ENCODE measurements at regions not wholly inside any gene's neighbourhood (a gene's known extent, or its start where the extent isn't known, plus 50 kb on each side); places are given as distances from the start of the nearest gene placed in this dataset.
"Not testable (repeated sequence)": the region's sequence is repeated elsewhere in the genome, so short reads cannot be mapped to it uniquely, and the experiment has no call there.

DNA sequence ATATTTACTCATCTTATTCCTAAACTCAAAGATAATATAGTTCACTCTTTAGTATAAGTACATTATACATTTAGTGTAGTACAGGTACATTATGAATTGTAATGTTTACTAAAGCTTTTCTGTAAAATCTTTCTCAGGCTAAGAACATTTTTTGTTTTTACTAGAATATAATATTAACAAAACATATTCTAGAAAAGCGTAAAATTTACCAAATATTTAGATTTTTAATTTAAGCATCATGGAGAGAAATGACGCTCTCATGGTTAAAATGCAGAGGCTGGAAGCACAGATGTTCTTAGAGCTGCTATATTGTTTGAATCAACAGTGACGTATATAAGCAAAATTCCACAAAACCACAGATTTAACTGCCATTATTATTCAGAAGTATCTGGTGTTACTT lies 54.7 kb upstream of the NBPF15 start:
- not testable (repeated sequence) for DNase-seq

DNA sequence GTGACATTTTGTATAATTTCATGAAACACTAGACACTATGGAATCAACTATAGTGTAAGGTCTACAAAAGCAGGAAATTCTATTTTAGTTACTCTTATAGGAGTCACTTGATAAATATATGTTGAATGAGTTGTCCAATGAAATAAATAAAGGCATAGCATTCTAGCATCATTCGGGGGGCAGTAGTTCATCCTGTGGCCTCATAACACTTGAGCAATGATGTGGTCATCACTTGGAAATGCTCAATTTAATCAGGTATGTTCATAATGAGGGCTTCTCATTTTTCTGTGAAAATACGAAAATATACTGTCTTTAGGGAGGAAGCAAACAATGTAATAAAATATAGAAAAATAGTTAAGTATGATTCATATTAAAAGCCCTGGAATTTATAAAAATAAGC lies 55.4 kb upstream of the NBPF15 start:
- not testable (repeated sequence) for DNase-seq

DNA sequence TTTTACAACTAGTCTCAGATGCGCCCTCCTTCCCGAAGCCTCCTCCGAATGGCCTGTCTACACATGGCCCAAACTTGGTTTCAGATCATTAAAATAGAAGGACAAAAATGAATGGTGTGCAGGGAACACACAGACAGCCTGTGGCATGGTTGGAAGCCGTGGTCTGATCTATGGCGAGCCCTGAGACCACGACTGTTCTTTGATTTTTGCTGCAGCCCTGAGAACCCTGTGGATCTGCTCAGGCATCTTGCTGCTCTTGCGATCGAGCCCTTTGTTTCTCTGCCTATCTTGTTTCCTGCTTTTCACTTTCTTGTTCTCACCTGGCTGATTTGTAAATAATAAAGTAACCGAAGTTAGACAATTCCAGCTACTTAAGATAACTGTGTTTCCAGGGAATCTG lies 57.0 kb upstream of the NBPF15 start:
- not testable (repeated sequence) for DNase-seq

DNA sequence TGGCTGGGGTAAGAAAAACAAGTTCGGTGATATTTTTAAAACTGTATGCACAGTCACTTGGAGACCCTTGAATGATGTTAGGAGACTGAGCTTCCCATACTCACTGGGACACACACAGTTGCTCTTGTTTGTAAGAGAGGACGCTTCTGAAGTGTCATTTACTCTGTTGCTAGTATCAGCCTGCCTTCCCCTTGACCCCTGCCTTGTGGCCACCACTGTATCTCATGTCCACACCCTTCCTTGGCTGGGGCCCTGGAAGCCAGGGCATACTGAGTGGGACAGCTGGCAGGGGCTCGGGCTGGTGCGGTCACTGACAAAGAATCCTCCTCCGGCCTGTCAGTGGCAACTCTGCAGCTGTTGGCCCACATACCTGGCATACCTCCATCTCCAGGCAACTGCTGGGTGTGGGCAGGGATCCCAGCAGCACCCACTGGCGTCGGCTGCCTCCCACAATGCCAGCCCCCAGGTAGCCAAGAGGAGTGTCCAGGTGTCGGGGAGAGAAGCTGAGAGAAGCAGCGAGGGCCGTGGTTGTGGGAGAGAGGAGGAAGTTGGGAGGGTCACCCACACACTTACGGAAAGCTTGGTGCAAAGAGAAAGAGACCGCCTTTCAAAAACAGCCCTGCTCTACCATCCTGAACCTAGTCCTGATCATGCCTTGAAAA lies 58.2 kb upstream of the NBPF15 start:
- not testable (repeated sequence) for DNase-seq

DNA sequence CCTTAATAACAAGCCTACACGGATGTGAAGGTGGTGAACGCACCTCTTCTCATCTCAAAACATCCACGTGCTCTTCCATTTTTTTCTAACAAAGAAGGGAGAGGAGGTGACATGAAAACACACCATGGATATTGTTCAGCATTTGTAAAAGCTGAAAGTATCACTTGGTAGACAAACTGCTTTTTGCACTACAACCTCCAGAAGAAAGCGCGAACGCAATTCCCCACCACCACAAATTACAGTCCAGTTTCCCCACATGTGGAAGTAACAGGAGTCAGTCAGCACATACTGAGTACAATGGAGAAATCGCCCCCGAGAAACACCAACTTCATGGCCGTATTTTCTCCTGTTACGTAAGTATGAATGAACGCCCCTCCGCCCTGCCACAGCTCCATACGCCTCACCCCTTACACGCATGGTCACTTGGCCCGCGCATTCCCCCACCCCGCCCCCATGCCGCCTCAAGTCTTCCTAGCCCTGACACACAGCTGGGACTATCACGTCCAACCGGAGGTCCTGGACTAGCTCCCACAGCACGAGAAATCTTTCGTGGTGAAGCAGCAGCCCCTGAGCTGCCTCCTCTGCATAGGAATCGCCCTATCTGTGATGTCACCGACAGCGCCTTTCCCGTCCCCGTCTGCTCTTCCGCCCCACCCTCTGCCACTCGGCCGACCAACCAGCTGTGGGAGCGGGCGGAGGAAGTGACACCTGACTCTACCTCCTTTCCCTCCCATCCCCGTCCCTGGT lies 62.4 kb upstream of the NBPF15 start:
- DNase-seq = peak; percentile 65

DNA sequence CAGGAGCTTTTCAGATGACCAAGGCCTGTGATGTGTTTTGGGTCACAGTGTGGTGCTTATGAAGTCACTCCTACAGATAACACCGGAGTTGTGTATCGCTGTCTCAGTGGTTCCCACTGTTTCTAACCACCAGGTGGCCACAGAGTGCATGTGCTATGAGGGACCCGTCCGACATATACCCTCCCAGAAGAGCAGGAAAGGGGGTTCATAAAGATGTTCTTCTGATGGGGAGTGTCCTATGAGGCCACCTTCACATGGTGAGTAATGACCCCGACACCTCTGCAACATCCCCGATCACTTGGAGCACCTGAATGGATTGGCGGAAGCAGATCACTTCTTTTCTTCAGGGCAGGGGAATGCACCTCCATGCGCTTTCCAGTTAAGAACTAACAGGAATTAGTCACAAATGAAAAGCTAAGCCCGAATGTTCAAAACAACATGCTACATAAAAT lies 60.5 kb upstream of the PPIAL4F start:
- peak; percentile 38 for DNase-seq

DNA sequence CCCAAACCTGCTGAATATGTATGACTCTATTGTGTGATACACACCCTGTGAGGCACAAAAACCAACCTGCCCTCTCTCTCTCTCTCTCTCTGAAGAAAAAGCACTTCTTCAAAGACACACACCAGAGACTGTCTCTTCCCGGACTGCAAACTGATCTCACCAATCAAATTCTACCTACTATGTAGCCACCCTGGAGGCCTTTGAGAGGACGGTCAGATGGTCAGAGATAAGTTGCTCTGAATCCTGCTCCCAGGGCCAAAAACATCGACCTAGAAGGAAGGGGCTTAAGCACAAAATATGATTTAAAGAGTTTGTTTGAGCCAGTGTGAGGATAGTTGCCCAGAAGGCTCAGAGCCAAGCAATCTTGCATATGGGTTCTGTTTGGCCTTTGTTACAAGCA lies 59.2 kb upstream of the PPIAL4F start:
- DNase-seq = not testable (repeated sequence)

DNA sequence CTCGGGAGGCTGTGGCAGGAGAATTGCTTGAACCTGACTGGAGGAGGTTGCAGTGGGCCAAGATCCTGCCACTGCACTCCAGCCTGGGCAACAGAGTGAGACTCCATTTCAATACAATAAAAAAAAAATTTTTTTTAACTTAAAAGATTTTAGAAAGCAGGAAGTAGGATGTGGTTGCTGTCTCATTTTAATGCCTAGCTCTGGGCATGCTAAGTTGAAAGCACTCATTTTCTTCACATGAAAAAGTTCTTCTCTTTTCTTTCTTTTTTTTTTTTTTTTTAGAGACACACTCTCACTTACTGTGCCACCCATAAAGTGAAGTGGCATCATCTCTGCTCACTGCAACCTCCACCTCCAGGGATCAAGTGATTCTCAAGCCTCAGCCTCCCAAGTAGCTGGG lies 58.4 kb upstream of the PPIAL4F start:
- DNase-seq = peak; percentile 34

DNA sequence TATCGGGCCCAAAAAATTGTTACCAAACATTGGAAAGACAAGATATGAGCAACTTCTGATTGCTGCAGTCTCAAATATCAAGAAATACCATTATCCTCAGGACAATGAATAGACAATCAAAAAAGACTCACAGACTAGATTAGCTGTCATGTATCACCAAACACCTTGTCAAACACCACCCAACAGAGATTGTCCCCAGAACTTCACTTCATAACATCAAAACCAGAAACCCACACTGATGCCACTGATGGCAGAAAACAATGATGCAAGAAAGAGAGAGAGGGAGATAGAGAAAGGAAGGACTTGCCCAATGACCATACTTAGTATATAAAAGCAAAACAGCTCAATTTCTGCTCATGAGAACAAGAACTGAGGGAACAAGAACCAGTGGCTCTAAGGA lies 56.0 kb upstream of the PPIAL4F start:
- not testable (repeated sequence) for DNase-seq

DNA sequence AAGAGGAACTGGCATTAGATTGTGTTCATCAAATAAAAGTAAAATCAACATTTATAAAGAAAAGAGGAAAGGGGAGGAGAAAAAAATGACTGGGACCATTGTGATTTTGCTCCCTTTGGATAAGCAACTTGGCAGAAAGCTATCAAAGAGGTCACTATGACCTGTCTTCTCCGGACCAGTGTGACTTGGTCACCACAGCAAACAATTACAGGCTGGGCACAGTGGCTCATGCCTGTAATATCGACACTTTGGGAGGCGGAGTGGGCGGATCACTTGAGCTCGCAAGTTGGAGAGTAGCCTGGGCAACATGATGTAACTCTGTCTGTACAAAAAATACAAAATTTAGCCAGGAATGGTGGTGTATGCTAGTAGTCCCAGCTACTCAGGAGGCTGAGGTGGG lies 55.5 kb upstream of the PPIAL4F start:
- not testable (repeated sequence) for DNase-seq

DNA sequence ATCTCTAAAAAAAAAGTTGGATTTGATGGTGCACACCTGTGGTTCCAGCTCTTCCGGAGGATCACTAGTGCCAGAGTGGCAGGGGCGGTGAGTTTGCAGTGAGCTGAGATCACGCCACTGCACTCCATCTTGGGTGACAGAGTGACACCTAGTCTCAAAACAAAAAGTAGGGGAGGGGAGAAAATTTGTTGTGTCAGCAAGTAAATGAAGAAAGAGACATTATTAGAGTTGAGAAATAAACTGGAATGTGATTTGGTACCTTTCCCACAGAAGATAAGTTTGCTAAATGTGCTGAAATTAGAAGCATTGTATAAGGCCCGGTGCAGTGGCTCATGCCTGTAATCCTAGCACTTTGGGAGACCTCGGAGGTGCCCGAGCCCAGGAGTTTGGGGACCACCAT lies 54.0 kb upstream of the PPIAL4F start:
- DNase-seq = not testable (repeated sequence)

DNA sequence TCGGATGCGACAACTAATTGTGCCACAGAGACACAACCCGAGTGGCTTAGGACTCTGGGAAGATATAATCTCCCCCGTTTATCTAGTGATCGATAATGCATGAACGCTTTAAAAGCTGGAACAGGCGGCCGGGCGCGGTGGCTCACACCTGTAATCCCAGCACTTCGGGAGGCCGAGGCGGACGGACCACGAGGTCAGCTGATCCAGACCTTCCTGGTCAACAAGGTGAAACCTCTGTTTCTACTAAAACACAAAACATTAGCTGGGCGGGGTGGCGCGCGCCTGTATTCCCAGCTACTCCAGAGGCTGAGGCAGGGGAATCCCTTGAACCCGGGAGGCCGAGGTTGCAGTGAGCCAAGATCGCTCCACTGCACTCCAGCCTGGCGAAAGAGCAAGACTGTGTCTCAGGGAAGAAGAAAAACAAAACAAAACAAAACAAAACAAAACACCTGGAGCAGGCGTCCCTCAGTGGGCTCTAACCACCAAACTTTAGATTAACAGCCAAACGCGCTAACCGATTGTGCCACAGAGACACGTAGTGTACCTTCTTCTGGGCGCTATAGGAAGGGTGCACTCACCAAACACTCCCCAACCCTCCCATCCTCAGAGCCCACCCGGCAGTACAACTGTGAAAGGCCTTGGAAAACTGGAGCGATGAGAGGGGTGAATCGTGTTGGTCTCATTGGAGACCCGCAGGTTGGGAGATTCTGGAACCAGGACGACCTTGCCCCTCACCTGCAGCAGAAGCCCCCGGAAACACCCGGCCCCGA lies 53.3 kb upstream of the PPIAL4F start:
- DNase-seq = not testable (repeated sequence)

Data from activated T-cell treated with anti-CD3 and anti-CD28 coated beads, Interleukin-2, amount 50 U/mL, for 1 hour (primary cell).